ENCODE measurements at regions not wholly inside any gene's neighbourhood (a gene's known extent, or its start where the extent isn't known, plus 50 kb on each side); places are given as distances from the start of the nearest gene placed in this dataset.

DNA sequence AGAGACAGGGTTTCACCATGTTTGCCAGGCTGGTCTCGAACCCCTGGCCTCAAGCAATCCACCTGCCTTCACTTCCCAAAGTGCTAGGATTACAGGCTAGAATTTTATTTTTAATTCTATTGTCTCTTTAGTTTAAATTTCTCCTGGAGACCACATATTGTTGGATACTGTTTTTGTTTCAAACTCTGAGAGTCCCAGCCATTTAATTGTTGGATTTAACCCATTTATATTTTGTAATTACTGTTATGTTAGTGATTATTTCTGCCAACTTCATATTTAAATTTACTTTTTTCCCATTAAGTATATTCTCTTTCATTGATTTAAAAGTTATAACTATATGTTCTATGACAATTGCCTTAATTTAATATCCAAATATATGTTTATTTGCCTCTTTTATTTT is 185.6 kb downstream of the ZNF248 start:
- FAIRE-seq: no peak
- no peak for DNase-seq (ENCODE audit: insufficient read length, low spot score)
- TF ChIP-seq, protein P1, sequence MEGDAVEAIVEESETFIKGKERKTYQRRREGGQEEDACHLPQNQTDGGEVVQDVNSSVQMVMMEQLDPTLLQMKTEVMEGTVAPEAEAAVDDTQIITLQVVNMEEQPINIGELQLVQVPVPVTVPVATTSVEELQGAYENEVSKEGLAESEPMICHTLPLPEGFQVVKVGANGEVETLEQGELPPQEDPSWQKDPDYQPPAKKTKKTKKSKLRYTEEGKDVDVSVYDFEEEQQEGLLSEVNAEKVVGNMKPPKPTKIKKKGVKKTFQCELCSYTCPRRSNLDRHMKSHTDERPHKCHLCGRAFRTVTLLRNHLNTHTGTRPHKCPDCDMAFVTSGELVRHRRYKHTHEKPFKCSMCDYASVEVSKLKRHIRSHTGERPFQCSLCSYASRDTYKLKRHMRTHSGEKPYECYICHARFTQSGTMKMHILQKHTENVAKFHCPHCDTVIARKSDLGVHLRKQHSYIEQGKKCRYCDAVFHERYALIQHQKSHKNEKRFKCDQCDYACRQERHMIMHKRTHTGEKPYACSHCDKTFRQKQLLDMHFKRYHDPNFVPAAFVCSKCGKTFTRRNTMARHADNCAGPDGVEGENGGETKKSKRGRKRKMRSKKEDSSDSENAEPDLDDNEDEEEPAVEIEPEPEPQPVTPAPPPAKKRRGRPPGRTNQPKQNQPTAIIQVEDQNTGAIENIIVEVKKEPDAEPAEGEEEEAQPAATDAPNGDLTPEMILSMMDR (IDR thresholded peaks at IDR 0.05; ENCODE audit: insufficient read depth, missing control alignments): no peak

DNA sequence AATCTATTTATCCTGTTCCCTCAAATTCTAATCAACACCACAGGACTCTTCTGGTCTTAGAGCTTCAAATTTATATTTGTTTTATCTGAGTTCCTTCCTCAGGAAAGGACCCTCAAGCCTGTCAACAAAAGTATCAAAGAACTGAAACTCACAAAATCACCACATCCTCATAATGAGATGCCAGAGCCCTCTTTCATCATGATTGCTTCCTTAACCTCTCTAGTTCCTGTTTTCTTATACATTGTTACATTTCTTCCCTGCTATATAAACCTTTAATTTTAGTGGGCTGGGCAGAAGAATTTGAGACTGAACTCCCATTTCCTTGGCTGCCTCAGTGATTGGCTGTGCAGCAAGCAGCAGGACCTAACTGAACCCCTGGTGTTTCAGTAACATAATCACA is 189.7 kb downstream of the ZNF248 start:
- TF ChIP-seq, protein P1 (IDR thresholded peaks at IDR 0.05; ENCODE audit: insufficient read depth, missing control alignments): no peak

DNA sequence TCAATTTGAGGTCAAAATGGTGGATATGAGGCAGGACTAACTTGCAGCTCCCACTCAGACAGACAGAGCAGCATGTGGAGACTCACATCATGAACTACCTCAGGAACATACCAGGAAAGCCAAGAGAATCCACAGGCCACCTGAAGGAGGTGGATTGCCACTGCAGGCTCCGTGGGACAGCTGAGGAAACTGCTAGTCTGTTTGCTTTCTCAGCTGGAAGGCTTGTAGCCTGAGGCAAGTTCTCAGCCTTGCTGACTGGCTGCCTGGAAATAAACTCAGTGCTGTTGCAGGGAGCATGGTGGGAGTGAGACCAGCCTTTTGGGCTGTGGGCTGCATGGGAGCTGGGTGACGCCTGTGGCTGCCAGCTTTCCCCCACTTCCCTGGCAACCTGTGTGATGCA is 202.9 kb downstream of the ZNF248 start:
- TF ChIP-seq, protein P1 (IDR thresholded peaks at IDR 0.05; ENCODE audit: insufficient read depth, missing control alignments): no peak
- no peak for FAIRE-seq
- no peak for DNase-seq (ENCODE audit: insufficient read length, low spot score)

More for the DNA sequence above, 189.7 kb downstream of the ZNF248 start:
- no peak for DNase-seq (ENCODE audit: insufficient read length, low spot score)
- FAIRE-seq: no peak

DNA sequence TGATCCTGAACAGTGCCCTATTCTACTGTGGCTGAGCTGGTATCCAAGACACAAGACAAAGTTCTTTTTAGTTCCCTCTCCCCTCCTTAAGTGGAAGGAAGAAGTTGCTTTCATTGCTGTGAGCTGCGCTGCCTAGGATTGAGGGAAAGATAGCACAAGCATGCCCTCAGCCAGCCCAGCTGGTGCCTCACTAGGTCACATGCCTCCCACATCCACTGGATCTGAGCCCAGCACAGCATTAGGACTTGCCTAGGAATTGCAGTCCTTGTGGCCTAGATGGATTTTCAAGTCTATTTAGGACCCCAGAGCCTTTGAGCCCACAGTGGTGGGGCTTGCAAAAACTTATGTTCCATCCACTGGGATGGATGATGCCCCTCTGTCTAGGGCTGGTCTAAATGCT is 214.2 kb downstream of the ZNF248 start:
- FAIRE-seq (no peak), DNase-seq (ENCODE audit: insufficient read length, low spot score) (no peak)
- TF ChIP-seq, protein P1 (IDR thresholded peaks at IDR 0.05; ENCODE audit: insufficient read depth, missing control alignments): no peak

DNA sequence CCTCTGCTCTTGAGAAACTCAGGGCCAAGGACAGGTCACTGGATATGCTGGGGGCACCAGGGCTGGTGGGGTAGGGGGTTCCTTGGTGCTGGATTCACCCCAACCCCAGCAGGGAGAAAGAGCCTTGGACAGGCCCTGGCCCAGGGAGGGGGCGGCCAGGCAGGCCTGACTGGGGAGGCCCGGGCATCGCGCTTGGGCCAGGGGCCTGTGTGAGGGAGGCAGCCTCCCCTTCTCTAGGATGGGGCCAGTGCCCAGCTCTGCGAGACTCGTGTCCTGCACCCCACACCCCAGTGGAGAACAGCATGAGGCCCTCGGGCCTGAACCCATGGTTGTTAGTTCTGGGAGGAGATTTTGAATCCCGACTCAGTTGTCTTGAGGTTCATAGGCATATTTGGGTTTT is 217.1 kb downstream of the ZNF248 start:
- no peak for DNase-seq (ENCODE audit: insufficient read length, low spot score)
- TF ChIP-seq, protein P1 (IDR thresholded peaks at IDR 0.05; ENCODE audit: insufficient read depth, missing control alignments): no peak
- no peak for FAIRE-seq

DNA sequence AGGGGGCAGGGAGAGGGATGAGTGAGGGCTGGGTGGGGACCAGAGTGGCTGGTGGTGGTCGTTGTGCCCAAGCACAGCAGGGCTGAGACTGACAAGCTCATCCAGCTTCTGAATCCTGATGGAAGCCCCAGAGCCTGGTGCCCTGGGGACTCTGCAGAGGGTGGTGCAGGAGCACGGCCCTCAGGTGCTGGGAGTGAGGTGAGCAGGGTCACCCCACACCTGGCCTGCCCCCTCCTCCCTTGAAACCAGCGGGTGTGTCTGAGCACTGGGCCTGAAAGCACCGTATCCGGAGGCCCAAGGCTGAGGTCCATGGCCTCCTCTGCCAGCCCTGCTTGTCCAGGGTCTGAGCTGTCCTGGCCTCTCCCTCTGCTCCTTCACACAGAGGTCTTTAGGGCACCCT is 218.2 kb downstream of the ZNF248 start:
- TF ChIP-seq, protein P1 (IDR thresholded peaks at IDR 0.05; ENCODE audit: insufficient read depth, missing control alignments): no peak
- no peak for DNase-seq (ENCODE audit: insufficient read length, low spot score)
- no peak for FAIRE-seq

DNA sequence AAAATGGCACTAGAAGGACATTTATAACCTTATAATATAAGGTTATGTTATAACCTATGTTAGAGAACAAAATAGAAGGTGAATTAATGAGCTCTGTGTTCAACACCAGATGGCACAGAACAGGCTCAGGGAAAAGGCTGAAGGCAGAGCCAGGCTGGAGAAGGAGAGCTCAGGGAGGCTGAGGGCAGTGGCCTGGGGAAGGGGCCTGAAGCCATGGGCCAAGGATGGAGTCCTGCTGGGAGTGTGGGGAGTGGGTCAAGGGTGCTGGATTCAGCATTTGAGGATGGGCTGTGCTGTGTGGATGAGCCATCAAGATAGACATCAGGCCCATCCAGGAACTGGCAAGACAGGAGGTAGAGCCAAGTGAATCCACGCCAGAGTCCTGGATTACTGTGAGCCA is 218.8 kb downstream of the ZNF248 start:
- TF ChIP-seq, protein P1 (IDR thresholded peaks at IDR 0.05; ENCODE audit: insufficient read depth, missing control alignments): no peak
- no peak for DNase-seq (ENCODE audit: insufficient read length, low spot score)
- FAIRE-seq: no peak

All from D721Med (cell line).